Endometrial microvascular endothelial cells (primary cell): ENCODE measurements at regions not wholly inside any gene's neighbourhood (a gene's known extent, or its start where the extent isn't known, plus 50 kb on each side); places are given as distances from the start of the nearest gene placed in this dataset.
"Not testable (repeated sequence)": the region's sequence is repeated elsewhere in the genome, so short reads cannot be mapped to it uniquely, and the experiment has no call there.

Source experiments
- in situ Hi-C: cut with HindIII; loops from 2 replicates; pipeline ENCODE4 v1.10.0; 2017; ENCODE audit warnings: low sequenced_read_pairs, low pct_unique_long_range_greater_than_20kb; ENCODE audit errors: inconsistent ontology term

GRCh38 chr6:113362301-113363047 is 494.7 kb upstream of the MARCKS start:
- in situ Hi-C loops = no loop called here

- in situ Hi-C loops = no loop called here
Measured at GRCh38 chr6:113363048-113363798, 493.9 kb upstream of the MARCKS start.

- in situ Hi-C loops = no loop called here
Measured at GRCh38 chr6:113363866-113364265, 493.3 kb upstream of the MARCKS start.

- in situ Hi-C loops = no loop called here
Measured at GRCh38 chr6:113364766-113365165, 492.4 kb upstream of the MARCKS start.

GRCh38 chr6:113365191-113365590 is 492.0 kb upstream of the MARCKS start:
- in situ Hi-C loops = no loop called here

GRCh38 chr6:113366505-113366904 is 490.6 kb upstream of the MARCKS start:
- in situ Hi-C loops = no loop called here

- in situ Hi-C loops = no loop called here
Measured at GRCh38 chr6:113370508-113371502, 486.3 kb upstream of the MARCKS start.

GRCh38 chr6:113375466-113375865 is 481.7 kb upstream of the MARCKS start:
- in situ Hi-C loops = not testable (repeated sequence)

GRCh38 chr6:113375950-113376846 is 480.9 kb upstream of the MARCKS start:
- in situ Hi-C loops = no loop called here

- in situ Hi-C loops = no loop called here
Measured at GRCh38 chr6:113376847-113377165, 480.3 kb upstream of the MARCKS start.

GRCh38 chr6:113377362-113377942 is 479.7 kb upstream of the MARCKS start:
- in situ Hi-C loops = no loop called here

GRCh38 chr6:113380591-113380990 is 476.6 kb upstream of the MARCKS start:
- in situ Hi-C loops = no loop called here

- in situ Hi-C loops = no loop called here
Measured at GRCh38 chr6:113381232-113381631, 475.9 kb upstream of the MARCKS start.

- in situ Hi-C loops = no loop called here
Measured at GRCh38 chr6:113381959-113382358, 475.2 kb upstream of the MARCKS start.

- in situ Hi-C loops = no loop called here
Measured at GRCh38 chr6:113383701-113384100, 473.4 kb upstream of the MARCKS start.

- in situ Hi-C loops = no loop called here
Measured at GRCh38 chr6:113385020-113385431, 472.1 kb upstream of the MARCKS start.

GRCh38 chr6:113388996-113389395 is 468.1 kb upstream of the MARCKS start:
- in situ Hi-C loops = no loop called here

GRCh38 chr6:113392551-113393055 is 464.5 kb upstream of the MARCKS start:
- in situ Hi-C loops = no loop called here
